ENCODE measurements at regions not wholly inside any gene's neighbourhood (a gene's known extent, or its start where the extent isn't known, plus 50 kb on each side); places are given as distances from the start of the nearest gene placed in this dataset.

GRCh38 chr14:53533384-53533970 is 380.4 kb upstream of the DDHD1 start:
- TF ChIP-seq, protein P1, sequence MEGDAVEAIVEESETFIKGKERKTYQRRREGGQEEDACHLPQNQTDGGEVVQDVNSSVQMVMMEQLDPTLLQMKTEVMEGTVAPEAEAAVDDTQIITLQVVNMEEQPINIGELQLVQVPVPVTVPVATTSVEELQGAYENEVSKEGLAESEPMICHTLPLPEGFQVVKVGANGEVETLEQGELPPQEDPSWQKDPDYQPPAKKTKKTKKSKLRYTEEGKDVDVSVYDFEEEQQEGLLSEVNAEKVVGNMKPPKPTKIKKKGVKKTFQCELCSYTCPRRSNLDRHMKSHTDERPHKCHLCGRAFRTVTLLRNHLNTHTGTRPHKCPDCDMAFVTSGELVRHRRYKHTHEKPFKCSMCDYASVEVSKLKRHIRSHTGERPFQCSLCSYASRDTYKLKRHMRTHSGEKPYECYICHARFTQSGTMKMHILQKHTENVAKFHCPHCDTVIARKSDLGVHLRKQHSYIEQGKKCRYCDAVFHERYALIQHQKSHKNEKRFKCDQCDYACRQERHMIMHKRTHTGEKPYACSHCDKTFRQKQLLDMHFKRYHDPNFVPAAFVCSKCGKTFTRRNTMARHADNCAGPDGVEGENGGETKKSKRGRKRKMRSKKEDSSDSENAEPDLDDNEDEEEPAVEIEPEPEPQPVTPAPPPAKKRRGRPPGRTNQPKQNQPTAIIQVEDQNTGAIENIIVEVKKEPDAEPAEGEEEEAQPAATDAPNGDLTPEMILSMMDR (IDR thresholded peaks at IDR 0.05) = no peak
- no peak for TF ChIP-seq EZH2 (IDR thresholded peaks at IDR 0.05; ENCODE audit: borderline replicate concordance, insufficient read depth, low read depth, low read length, poor library complexity, severe bottlenecking)

All from B cell (primary cell).